ENCODE measurements at regions not wholly inside any gene's neighbourhood (a gene's known extent, or its start where the extent isn't known, plus 50 kb on each side); places are given as distances from the start of the nearest gene placed in this dataset.

- TF ChIP-seq CTCF (conservative IDR thresholded peaks at IDR 0.05; ENCODE audit: low read depth, low read length) (no peak), EZH2 (IDR thresholded peaks at IDR 0.05; ENCODE audit: low read length, unreplicated experiment) (no peak), EZH2phosphoT487 (IDR thresholded peaks at IDR 0.05; ENCODE audit: borderline replicate concordance, low read length) (no peak)
Measured at GRCh38 chr18:57234346-57234745, 87.5 kb downstream of the BOD1L2 start.
